ENCODE measurements at regions not wholly inside any gene's neighbourhood (a gene's known extent, or its start where the extent isn't known, plus 50 kb on each side); places are given as distances from the start of the nearest gene placed in this dataset.

GRCh38 chr11:95565724-95566141 is 223.8 kb downstream of the FAM76B start:
- Histone ChIP-seq H3K9me3 (no peaks in the 10 kb centered on the region), H3K4me3 (no peak overlapping the region), H3K27ac (no peak overlapping the region), H3K4me1 (no peaks in the 10 kb centered on the region), H3K36me3 (ENCODE audit: insufficient read depth in 1 of 2, low read depth in 1 of 2) (no peaks in the 10 kb centered on the region), H3K27me3 (ENCODE audit: insufficient read depth in 3 of 3, low read length in 2 of 3) (no peaks in the 10 kb centered on the region)
- TF ChIP-seq CTCF (IDR thresholded peaks at IDR 0.05) = no peak
- intact Hi-C loops (cut with DNase I) = no loop called here
- DNase-seq (no peak), ATAC-seq (no peak)
- WGBS, 3 donors = 21 to 58% (median 29%) methylated on average over 1 of the region's 1 CpG

- Histone ChIP-seq H3K27ac (no peak overlapping the region), H3K36me3 (ENCODE audit: insufficient read depth in 1 of 2, low read depth in 1 of 2) (no peaks in the 10 kb centered on the region), H3K4me1 (no peaks in the 10 kb centered on the region), H3K9me3 (no peaks in the 10 kb centered on the region), H3K27me3 (ENCODE audit: insufficient read depth in 3 of 3, low read length in 2 of 3) (no peaks in the 10 kb centered on the region), H3K4me3 (no peak overlapping the region)
- TF ChIP-seq CTCF (IDR thresholded peaks at IDR 0.05) = no peak
- intact Hi-C loops (cut with DNase I) = no loop called here
- WGBS, 3 donors = 15 to 21% (median 19%) methylated on average over 2 of the region's 2 CpGs
- DNase-seq (no peak), ATAC-seq (no peak)
Observed at GRCh38 chr11:95563859-95564258, 225.7 kb downstream of the FAM76B start.

GRCh38 chr11:95563173-95563572 is 226.4 kb downstream of the FAM76B start:
- H3K4me3 ChIP-seq = no peak overlapping the region
- 67 to 82% (median 72%) methylated on average over 2 of the region's 2 CpGs for WGBS, 3 donors
- no peak for TF ChIP-seq CTCF (IDR thresholded peaks at IDR 0.05)
- H3K4me1 ChIP-seq = no peaks in the 10 kb centered on the region
- H3K27me3 ChIP-seq (ENCODE audit: insufficient read depth in 3 of 3, low read length in 2 of 3) = no peaks in the 10 kb centered on the region
- H3K27ac ChIP-seq = no peak overlapping the region
- DNase-seq (no peak), ATAC-seq (no peak)
- no peaks in the 10 kb centered on the region for H3K36me3 ChIP-seq (ENCODE audit: insufficient read depth in 1 of 2, low read depth in 1 of 2)
- intact Hi-C loops (cut with DNase I) = no loop called here
- no peaks in the 10 kb centered on the region for H3K9me3 ChIP-seq

- Histone ChIP-seq H3K36me3 (ENCODE audit: insufficient read depth in 1 of 2, low read depth in 1 of 2) (no peaks in the 10 kb centered on the region), H3K4me3 (no peak overlapping the region), H3K27ac (no peak overlapping the region), H3K9me3 (no peaks in the 10 kb centered on the region), H3K4me1 (no peaks in the 10 kb centered on the region), H3K27me3 (ENCODE audit: insufficient read depth in 3 of 3, low read length in 2 of 3) (no peaks in the 10 kb centered on the region)
- TF ChIP-seq CTCF (IDR thresholded peaks at IDR 0.05) = no peak
- no peak for ATAC-seq
- no peak for DNase-seq
- WGBS, 3 donors = 95 to 97% (median 96%) methylated on average over 6 of the region's 6 CpGs
- intact Hi-C loops (cut with DNase I) = no loop called here
Observed at GRCh38 chr11:95562196-95562921, 227.2 kb downstream of the FAM76B start.

GRCh38 chr11:95559899-95560298 is 229.7 kb downstream of the FAM76B start:
- WGBS, 3 donors = 41 to 52% (median 43%) methylated on average over 4 of the region's 4 CpGs
- intact Hi-C loops (cut with DNase I) = no loop called here

More at GRCh38 chr11:95559899-95560298, 229.7 kb downstream of the FAM76B start:
- no peaks in the 10 kb centered on the region for H3K27me3 ChIP-seq (ENCODE audit: insufficient read depth in 3 of 3, low read length in 2 of 3)
- H3K4me1 ChIP-seq = no peaks in the 10 kb centered on the region
- no peak overlapping the region for H3K27ac ChIP-seq
- TF ChIP-seq CTCF (IDR thresholded peaks at IDR 0.05) = no peak
- H3K9me3 ChIP-seq = no peaks in the 10 kb centered on the region
- no peak overlapping the region for H3K4me3 ChIP-seq
- no peak for ATAC-seq
- H3K36me3 ChIP-seq (ENCODE audit: insufficient read depth in 1 of 2, low read depth in 1 of 2) = no peaks in the 10 kb centered on the region
- DNase-seq = no peak
